ENCODE measurements at regions not wholly inside any gene's neighbourhood (a gene's known extent, or its start where the extent isn't known, plus 50 kb on each side); places are given as distances from the start of the nearest gene placed in this dataset.

DNA sequence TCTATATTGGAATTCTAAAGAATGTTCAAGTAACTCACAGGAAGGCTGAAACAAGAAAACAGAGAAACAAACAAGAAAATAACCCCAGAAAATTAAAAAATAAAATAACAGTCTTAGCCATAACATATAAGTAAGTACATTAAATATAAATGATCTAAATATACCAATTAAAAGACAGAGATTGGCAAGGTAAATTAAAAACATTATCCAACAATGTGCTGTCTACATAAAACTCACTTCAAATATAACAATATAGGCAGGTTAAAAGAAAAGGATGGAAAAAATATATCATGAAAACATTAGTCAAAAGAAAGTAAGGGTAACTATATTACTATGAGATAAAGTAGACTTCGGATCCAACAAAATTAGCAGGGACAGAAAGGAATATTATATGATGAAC lies 98.1 kb upstream of the NANOS1 start:
- no peak for TF ChIP-seq EZH2phosphoT487 (conservative IDR thresholded peaks at IDR 0.05; ENCODE audit: low read length)
- TF ChIP-seq, protein P1, sequence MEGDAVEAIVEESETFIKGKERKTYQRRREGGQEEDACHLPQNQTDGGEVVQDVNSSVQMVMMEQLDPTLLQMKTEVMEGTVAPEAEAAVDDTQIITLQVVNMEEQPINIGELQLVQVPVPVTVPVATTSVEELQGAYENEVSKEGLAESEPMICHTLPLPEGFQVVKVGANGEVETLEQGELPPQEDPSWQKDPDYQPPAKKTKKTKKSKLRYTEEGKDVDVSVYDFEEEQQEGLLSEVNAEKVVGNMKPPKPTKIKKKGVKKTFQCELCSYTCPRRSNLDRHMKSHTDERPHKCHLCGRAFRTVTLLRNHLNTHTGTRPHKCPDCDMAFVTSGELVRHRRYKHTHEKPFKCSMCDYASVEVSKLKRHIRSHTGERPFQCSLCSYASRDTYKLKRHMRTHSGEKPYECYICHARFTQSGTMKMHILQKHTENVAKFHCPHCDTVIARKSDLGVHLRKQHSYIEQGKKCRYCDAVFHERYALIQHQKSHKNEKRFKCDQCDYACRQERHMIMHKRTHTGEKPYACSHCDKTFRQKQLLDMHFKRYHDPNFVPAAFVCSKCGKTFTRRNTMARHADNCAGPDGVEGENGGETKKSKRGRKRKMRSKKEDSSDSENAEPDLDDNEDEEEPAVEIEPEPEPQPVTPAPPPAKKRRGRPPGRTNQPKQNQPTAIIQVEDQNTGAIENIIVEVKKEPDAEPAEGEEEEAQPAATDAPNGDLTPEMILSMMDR (IDR thresholded peaks at IDR 0.05; ENCODE audit: insufficient read depth, low read length, poor library complexity, severe bottlenecking): no peak

All from SU-DHL-6 (cell line).